ENCODE measurements at regions not wholly inside any gene's neighbourhood (a gene's known extent, or its start where the extent isn't known, plus 50 kb on each side); places are given as distances from the start of the nearest gene placed in this dataset.
"Not testable (repeated sequence)": the region's sequence is repeated elsewhere in the genome, so short reads cannot be mapped to it uniquely, and the experiment has no call there.

- ChIA-PET CTCF (no interaction called here), POLR2A (no interaction called here)
These were observed 63.2 kb downstream of the NENF start for GRCh38 chr1:212495766-212496494.

- POLR2A ChIA-PET, result no interaction called here
- CTCF ChIA-PET, result no interaction called here
These were observed 64.0 kb downstream of the NENF start for GRCh38 chr1:212496682-212497081.

- ChIA-PET POLR2A (no interaction called here), CTCF (interaction anchor here (1.4 kb wide), 1 partner anchor 42 kb away, joined by 5 read pairs; no protein-coding TSS in a partner anchor)
These were observed 64.8 kb downstream of the NENF start for GRCh38 chr1:212497553-212497952.

- CTCF ChIA-PET, result interaction anchor here (1.1 to 1.4 kb wide), 2 partner anchors 42 to 166 kb away, joined by 3 to 5 read pairs; no protein-coding TSS in a partner anchor
- POLR2A ChIA-PET, result no interaction called here
These were observed 65.7 kb downstream of the NENF start for GRCh38 chr1:212498283-212499040.

GRCh38 chr1:212500351-212500750, 67.6 kb downstream of the NENF start:
- POLR2A ChIA-PET, result no interaction called here
- CTCF ChIA-PET, result no interaction called here

- CTCF ChIA-PET, result no interaction called here
- POLR2A ChIA-PET, result no interaction called here
These were observed 68.3 kb downstream of the NENF start for GRCh38 chr1:212500983-212501382.

- ChIA-PET CTCF (no interaction called here), POLR2A (interaction anchor here (0.6 kb wide), 1 partner anchor 84 kb away, joined by 3 read pairs; no protein-coding TSS in a partner anchor)
These were observed 71.0 kb downstream of the NENF start for GRCh38 chr1:212503714-212504113.

GRCh38 chr1:212504171-212504803, 71.6 kb downstream of the NENF start:
- ChIA-PET POLR2A (interaction anchor here (0.6 kb wide), 1 partner anchor 84 kb away, joined by 3 read pairs; no protein-coding TSS in a partner anchor), CTCF (no interaction called here)

GRCh38 chr1:212506666-212507065, 73.9 kb downstream of the NENF start:
- CTCF ChIA-PET, result no interaction called here
- POLR2A ChIA-PET, result no interaction called here

GRCh38 chr1:212507369-212507768, 74.6 kb downstream of the NENF start:
- ChIA-PET CTCF (no interaction called here), POLR2A (no interaction called here)

GRCh38 chr1:212512816-212513559, 80.3 kb downstream of the NENF start:
- POLR2A ChIA-PET, result no interaction called here
- CTCF ChIA-PET, result no interaction called here

GRCh38 chr1:212513586-212513985, 80.9 kb downstream of the NENF start:
- CTCF ChIA-PET, result no interaction called here
- POLR2A ChIA-PET, result no interaction called here

- POLR2A ChIA-PET, result no interaction called here
- CTCF ChIA-PET, result no interaction called here
These were observed 81.4 kb downstream of the NENF start for GRCh38 chr1:212514056-212514614.

GRCh38 chr1:212514782-212515181, 82.1 kb downstream of the NENF start:
- ChIA-PET CTCF (no interaction called here), POLR2A (no interaction called here)

GRCh38 chr1:212515329-212515760, 82.6 kb downstream of the NENF start:
- CTCF ChIA-PET, result no interaction called here
- POLR2A ChIA-PET, result no interaction called here

GRCh38 chr1:212516012-212516411, 83.3 kb downstream of the NENF start:
- CTCF ChIA-PET, POLR2A ChIA-PET: not testable (repeated sequence)

GRCh38 chr1:212518188-212519054, 85.7 kb downstream of the NENF start:
- ChIA-PET CTCF (interaction anchor here (0.6 kb wide), 1 partner anchor 1730 kb away, joined by 5 read pairs; no protein-coding TSS in a partner anchor), POLR2A (no interaction called here)

- POLR2A ChIA-PET, result no interaction called here
- CTCF ChIA-PET, result no interaction called here
These were observed 86.4 kb downstream of the NENF start for GRCh38 chr1:212519131-212519530.

- POLR2A ChIA-PET, result no interaction called here
These were observed 87.6 kb downstream of the NENF start for GRCh38 chr1:212520299-212520698.

More at GRCh38 chr1:212520299-212520698, 87.6 kb downstream of the NENF start:
- CTCF ChIA-PET, result no interaction called here

Data from activated CD8-positive, alpha-beta memory T cell treated with anti-CD3 and anti-CD28 coated beads for 36 hours (primary cell).